HuH-7 (cell line): ENCODE measurements at regions not wholly inside any gene's neighbourhood (a gene's known extent, or its start where the extent isn't known, plus 50 kb on each side); places are given as distances from the start of the nearest gene placed in this dataset.
"Not testable (repeated sequence)": the region's sequence is repeated elsewhere in the genome, so short reads cannot be mapped to it uniquely, and the experiment has no call there.

Experiments used
- DNase-seq: peaks from one replicate; pipeline ENCODE4 v3.0.0; 2011; ENCODE audit warnings: low spot score

GRCh38 chr3:66633402-66634381 is 132.9 kb upstream of the LRIG1 start:
- no peak for DNase-seq

GRCh38 chr3:66638717-66639116 is 137.9 kb upstream of the LRIG1 start:
- no peak for DNase-seq

- no peak for DNase-seq
Observed at GRCh38 chr3:66639809-66640356, 139.1 kb upstream of the LRIG1 start.

GRCh38 chr3:66642019-66642418 is 141.2 kb upstream of the LRIG1 start:
- no peak for DNase-seq

GRCh38 chr3:66642484-66642883 is 141.7 kb upstream of the LRIG1 start:
- no peak for DNase-seq

- no peak for DNase-seq
Observed at GRCh38 chr3:66644549-66644948, 143.7 kb upstream of the LRIG1 start.

GRCh38 chr3:66648975-66649374 is 148.2 kb upstream of the LRIG1 start:
- DNase-seq, result no peak

GRCh38 chr3:66651520-66651919 is 150.7 kb upstream of the LRIG1 start:
- DNase-seq, result not testable (repeated sequence)

- DNase-seq, result not testable (repeated sequence)
Observed at GRCh38 chr3:66652100-66652499, 151.3 kb upstream of the LRIG1 start.

GRCh38 chr3:66655044-66655443 is 154.2 kb upstream of the LRIG1 start:
- no peak for DNase-seq

GRCh38 chr3:66655671-66656070 is 154.8 kb upstream of the LRIG1 start:
- DNase-seq, result no peak

GRCh38 chr3:66656609-66657008 is 155.8 kb upstream of the LRIG1 start:
- no peak for DNase-seq

- no peak for DNase-seq
Observed at GRCh38 chr3:66659056-66659455, 158.2 kb upstream of the LRIG1 start.

GRCh38 chr3:66661628-66662027 is 160.8 kb upstream of the LRIG1 start:
- no peak for DNase-seq

GRCh38 chr3:66662894-66663293 is 162.1 kb upstream of the LRIG1 start:
- DNase-seq, result no peak

GRCh38 chr3:66665021-66665695 is 164.3 kb upstream of the LRIG1 start:
- no peak for DNase-seq

- no peak for DNase-seq
Observed at GRCh38 chr3:66666362-66666761, 165.5 kb upstream of the LRIG1 start.

GRCh38 chr3:66667263-66667662 is 166.4 kb upstream of the LRIG1 start:
- DNase-seq, result no peak

- DNase-seq, result no peak
Observed at GRCh38 chr3:66671291-66671690, 170.5 kb upstream of the LRIG1 start.

GRCh38 chr3:66672830-66673229 is 172.0 kb upstream of the LRIG1 start:
- no peak for DNase-seq

- no peak for DNase-seq
Observed at GRCh38 chr3:66673293-66673692, 172.5 kb upstream of the LRIG1 start.

- DNase-seq, result no peak
Observed at GRCh38 chr3:66675366-66675765, 174.5 kb upstream of the LRIG1 start.
